Hematopoietic multipotent progenitor cell treated with erythropoietin and hydrocortisone succinate and interleukin-3 and kit ligand, for 17 days (in vitro differentiated cells): ENCODE measurements at regions not wholly inside any gene's neighbourhood (a gene's known extent, or its start where the extent isn't known, plus 50 kb on each side); places are given as distances from the start of the nearest gene placed in this dataset.
"Not testable (repeated sequence)": the region's sequence is repeated elsewhere in the genome, so short reads cannot be mapped to it uniquely, and the experiment has no call there.

Experiments
- DNase-seq: peaks from one replicate; pipeline ENCODE4 v3.0.0-alpha.2; 2015; ENCODE audit warnings: low spot score

DNA sequence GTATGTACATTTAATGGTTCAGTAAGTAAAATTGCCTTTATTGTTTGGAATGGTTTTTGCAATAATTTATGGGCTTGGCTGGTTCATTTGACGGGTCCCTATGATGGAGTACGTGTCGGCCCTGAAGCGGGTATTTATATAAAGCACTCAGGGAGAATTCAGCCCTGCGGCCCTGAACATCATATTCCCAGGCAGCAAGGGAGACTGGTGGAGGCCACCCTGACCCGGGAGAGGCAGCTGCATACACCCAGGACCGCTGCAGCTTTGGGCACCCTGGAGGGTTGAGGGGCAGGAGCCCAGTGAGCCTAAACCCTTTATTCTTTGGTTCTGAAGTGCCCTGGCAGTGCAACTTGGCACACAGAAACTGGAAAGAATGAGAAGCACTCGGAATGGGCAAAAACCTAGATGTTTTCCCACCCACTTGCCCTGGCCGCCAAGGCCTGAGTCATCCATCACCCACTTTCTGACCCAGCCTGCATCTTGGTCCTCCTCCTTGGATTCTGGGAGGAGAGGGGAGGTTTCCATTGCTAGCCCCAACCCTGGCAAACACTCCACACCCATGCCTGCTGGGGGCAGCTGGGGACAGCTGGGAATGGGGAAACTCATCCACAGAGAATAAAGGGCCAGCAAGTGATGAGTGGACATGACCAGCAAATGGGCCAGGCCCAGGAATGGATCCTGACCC is 162.2 kb upstream of the TNRC6C start:
- DNase-seq = no peak

DNA sequence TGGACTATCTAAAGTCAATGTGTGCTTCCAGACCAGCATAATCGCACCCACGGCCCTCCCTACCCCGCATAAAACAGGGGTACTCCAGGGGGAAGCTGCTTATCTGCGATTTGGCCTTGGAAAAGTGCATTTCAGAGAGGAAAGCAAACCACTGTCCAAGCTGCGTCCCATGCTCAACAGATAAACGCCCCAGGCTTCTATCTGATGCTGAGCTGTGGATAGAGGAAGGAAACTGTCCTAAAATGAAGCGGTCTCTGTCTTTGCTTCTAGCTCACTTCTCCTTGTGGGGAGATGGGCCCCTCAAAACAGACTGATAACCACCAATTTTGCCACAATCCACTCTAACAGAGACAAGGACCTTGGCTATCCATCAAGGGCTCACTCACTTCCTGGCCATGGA is 160.5 kb upstream of the TNRC6C start:
- no peak for DNase-seq

DNA sequence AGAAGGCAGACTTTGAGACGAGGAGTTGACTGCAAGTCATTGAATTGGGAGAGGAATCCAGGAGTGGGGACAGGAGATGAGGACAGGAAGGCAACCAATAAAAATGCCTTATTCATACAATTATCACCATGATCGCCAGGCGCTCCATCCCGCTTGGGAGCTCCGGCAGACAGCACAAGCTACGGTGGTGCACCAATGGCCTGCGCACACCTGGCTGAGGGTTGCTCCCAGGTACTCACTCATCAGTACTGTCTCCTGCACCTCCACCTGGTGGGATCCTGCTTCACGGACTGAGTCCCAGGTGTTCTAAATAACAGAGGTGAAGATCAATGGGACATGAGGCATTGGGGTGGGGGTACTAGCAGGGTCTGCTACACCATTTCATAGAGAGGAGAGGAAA is 160.0 kb upstream of the TNRC6C start:
- DNase-seq = no peak

DNA sequence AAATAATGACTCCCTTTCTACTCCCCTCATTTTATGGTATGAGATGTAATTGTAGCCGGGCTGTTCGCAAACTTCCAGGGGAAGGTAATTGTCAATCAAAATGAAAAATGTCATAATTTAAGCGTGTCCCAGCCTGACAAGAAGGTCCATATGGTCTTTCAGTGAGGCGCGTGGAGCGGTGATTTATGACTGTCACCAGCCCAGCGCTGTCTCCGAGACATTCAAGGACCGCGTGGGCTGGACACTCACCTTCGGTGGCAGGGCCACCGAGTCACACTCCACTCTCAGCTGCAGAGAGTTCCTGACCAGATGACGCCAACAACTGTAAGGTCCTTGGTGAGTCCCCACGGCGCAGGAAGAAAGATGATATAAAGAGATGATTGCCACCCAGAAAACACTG is 157.7 kb upstream of the TNRC6C start:
- DNase-seq = no peak

DNA sequence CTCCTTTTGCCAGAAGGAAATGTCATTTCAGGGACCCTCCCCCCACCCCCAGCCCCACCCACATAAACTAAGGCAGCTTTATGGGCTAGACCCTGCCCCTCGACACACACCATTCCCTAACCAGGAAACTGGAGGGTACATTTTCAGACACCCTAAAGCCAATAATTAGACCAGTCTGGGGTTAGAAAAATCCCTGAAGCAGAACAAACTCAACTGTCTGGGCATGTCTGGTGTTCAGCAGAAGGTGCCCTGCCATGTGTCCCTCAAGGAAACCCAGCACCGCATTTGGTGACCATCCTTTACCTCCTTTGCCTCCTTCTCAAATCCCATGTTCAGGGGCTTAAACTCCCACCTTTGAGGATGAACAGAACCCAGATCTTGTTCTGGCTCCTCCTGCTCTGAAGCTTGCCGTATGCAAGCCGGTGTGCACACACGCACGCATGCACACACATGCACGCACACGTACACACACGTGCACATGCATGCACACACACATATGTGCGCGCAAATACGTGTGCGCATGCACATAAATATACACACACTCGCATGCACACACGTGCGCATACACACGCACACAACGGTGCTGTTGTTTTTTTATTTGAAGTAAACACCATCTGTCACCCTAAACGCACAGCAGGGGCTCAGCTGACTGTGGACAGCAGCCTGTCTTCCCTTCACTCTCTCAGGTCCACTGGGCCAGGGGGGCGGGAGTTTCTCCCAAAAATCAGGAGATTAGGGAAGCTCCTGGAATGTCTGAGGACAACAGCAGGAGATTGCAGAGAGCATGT is 156.8 kb upstream of the TNRC6C start:
- no peak for DNase-seq

DNA sequence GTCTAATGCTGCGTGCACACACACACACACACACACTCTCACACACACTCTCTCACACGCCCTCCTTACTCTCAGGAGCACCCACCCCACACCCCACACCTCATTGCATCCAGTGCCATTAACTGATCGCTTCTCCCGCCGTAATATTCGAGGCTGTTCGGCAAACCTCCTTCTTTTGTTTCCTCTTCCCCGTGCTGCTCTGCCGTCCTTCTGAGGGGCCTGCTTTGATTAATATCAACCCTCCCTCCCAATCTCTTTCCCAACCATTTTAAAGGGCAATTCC is 156.2 kb upstream of the TNRC6C start:
- DNase-seq = no peak

DNA sequence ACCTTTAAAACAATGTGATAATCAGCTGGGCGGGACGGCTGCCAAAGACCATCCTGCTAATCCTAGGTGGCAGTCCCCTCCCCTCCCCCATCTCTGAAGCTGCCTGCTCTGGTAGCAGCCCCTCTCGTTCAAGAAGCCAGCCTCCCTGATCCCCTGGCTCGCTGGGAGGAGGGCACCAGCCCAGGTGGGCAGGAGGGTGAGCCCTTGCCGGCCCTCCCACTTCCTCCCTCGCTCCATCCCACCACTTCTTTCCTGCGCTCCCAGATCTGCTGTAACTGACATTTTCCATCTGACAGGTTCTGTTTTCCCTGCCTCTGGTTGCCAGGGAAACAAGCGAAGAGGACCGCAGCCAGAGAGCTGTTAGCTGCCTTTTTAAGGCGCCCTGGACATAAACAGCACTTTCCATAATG is 155.7 kb upstream of the TNRC6C start:
- DNase-seq = no peak

DNA sequence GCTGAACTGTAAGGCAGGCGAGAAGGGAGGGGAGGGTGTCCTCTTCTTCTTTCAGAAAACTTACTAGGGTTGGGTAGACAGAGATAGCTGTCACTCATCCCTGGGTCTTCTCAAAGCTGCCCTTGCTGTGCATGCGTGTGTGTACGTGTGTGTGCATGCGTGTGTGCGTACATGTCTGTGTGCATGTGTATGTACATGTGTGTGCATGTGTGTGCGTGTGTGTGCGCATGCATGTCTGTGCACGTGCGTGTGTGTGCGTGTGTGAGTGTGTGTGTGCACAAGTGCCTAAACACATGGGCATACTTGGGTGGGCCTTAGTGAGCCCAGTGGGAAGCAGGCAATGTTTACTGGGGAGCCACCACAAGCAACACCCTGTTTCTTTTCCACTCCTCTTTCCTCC is 154.8 kb upstream of the TNRC6C start:
- no peak for DNase-seq

DNA sequence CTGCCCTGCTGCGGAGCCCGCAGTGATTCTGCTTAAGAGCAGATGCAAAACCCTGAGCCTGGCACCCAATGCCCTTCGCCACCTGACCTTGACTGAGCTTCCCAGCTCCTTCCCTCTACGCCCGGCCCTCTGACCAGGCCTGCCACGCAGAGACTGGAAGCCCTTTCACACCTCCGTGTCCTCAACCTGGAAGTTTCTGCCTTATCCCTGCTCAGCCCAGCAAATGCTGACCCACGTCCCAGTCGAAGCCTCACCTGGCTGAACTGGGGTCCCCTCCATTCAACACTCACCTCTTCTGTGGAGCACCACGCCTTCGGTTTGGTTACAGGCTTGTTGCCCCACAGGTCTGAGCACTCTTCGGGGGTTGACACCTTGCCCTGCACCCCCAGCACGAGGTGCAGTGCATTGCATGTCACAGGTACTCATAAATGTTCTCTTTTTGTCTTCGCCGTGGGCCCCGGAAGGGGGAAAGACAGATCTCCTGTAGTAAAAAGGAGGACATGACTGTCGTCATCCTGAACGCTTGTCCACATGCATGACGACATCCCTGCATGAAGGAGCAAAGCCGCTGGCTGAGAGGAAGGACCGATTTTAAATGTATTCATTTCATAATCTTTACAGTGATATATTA is 153.6 kb upstream of the TNRC6C start:
- no peak for DNase-seq

DNA sequence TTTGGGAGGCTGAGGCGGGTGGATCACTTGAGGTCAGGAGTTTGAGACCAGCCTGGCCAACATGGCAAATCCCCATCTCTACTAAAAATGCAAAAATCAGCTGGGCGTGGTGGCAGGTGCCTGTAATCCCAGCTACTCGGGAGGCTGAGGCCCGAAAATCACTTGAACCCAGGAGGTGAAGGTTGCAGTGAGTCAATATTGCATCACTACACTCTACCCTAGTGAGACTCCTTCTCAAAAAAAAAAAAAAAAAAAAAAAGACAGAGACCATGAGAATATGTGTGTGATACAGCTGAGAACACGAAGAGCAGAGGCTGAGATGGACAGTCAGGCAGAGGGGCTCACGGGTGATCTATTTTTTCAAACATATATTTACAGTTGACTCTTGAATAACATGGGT is 152.5 kb upstream of the TNRC6C start:
- DNase-seq = not testable (repeated sequence)

DNA sequence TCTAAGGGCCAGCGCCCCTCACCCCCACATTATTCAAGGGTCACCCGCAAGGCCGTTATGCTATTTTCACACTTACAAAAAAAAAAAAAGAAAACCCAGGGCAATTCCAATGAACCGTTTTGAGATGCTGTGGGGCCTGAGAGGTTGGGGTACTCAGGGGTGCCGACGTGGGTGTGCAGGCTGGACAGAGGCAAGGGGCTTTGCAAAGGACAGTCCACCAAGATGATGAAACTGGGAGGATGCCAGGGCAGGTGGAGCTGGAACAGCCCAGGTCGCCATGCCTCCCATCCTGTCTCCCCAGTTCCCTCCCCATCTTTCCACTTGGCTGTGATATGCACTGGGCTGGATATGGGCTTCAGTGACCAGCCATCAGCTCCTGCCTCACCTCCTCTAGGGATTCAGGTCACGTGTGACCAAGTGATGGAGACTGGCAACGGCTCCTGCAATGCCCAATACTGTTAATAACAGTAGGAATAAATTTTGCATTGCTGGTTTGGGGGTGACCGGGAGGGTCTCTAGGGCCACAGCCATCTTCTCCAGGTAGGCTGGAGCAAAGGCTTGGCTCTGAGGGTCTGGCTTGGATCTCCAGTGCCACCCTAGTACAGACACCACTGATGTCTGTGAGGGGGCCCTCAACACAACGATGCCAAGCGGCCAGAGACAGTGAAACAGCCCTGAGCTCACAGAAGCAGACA is 151.3 kb upstream of the TNRC6C start:
- DNase-seq = no peak

DNA sequence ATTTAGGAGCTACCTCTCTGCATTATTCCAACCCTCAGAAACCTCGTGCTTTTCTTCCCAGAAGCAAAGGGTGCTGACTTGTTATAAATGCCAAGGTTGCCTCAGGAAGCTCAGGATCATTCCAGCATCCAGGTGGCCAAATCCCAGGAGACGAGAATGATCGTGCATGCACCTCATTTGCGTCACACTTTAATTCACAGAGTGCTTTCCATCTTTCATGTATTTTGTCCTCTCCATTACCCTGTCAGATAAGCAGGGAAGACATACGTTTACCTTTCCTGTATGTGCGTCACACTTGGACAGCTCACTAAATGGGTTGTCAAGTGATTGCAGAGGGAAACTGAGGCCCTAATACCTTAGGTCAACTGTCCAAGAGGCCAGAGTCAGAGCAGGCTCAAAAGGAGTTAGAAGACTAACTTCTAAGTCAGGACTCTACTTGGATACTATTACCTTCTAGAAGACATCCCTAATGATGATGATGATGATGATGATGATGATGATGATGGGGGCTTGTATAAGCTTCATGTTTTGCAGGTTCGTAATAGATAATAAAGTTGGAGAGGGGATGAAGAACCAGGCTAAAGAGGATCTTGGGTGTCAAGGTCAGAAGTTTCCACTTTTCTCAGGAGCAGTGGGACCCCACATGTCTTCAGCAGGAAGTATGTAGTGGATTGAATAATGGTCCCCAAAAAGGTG is 150.6 kb upstream of the TNRC6C start:
- DNase-seq = no peak

DNA sequence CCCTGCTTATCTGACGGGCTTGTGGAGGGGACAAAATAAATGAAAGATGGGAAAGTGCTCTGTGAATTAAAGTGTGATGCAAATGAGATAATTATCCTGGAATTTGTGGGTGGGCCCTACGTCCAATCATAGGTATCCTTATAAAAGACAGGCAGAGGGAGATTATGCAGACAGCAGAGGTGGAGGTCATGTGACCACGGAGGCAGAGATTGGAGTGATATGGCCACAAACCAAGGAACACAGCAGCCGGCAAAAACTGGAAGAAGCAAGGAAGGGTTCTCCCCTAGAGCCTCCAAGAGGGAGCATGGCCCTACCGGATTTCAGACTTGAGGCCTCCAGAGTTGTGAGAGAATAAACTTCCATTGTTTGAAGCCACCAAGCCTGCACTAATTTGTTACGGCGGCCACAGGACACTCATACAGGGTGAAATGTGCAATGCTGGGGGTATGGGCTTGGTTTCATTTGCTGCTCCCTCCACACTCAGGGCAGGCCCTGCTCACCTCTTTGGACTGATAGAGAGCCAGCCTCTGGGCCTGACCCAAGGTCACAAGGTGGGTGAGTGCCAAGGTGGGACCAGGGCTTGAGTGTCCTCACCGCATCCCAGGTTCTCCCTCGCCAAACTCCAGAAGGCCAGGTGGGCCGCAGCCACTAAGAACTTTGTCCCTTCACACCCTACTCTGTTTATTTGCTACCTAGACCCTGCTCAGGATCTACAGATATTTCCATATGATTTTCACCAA is 149.6 kb upstream of the TNRC6C start:
- DNase-seq = no peak

DNA sequence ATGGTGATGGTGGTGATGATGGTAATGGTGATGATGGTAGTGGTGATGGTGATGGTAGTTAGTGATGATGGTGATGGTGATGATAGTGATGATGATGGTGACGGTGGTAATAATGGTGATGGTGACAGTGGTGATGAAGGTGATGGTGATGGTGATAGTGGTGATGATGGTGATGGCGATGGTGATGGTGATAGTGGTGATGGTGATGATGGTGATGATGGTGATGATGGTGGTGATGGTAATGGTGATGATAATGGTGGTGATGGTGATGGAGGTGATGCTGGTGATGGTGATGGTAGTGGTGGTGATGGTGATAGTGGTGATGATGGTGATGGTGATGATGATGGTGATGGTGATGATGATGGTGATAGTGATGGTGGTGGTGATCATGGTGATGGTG is 148.7 kb upstream of the TNRC6C start:
- no peak for DNase-seq

DNA sequence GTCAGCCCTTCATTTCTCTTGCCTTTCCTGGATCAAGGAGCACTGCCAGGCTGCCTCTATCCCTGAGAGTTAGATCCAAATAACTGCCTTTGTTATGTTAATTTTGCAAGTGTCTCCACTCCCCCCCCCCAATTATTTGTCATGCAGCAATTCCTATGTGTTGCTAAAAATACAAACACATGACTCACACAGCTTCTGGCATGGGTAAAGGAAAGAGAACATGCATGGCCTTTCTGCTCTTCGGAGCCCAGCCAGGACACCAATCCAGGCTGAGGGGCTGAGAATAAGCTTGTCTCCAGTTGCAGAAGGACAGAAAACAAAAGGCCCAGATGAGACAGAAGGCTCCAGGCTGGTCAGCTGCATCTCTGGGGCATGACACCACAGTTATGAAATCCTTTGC is 148.0 kb upstream of the TNRC6C start:
- DNase-seq = no peak

DNA sequence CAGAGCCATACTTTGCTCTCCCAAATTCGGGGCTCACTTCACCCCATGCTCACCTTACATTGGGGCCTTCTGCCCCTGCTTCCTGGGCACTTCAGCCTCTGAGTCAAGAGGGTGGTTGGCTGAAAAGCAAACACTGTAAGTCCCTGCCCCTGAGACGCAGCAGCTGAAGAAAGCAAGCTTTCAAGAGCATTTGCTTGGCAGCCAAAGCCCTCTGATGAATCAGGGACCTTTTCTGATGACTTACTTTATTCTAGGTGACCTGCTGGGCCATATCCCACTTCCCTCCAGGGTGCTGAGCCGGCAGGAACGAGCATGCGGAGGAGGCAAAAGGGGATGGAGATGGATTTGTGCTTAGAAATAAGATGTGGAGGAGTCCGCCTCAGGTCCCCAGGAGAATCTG is 147.0 kb upstream of the TNRC6C start:
- DNase-seq = no peak

DNA sequence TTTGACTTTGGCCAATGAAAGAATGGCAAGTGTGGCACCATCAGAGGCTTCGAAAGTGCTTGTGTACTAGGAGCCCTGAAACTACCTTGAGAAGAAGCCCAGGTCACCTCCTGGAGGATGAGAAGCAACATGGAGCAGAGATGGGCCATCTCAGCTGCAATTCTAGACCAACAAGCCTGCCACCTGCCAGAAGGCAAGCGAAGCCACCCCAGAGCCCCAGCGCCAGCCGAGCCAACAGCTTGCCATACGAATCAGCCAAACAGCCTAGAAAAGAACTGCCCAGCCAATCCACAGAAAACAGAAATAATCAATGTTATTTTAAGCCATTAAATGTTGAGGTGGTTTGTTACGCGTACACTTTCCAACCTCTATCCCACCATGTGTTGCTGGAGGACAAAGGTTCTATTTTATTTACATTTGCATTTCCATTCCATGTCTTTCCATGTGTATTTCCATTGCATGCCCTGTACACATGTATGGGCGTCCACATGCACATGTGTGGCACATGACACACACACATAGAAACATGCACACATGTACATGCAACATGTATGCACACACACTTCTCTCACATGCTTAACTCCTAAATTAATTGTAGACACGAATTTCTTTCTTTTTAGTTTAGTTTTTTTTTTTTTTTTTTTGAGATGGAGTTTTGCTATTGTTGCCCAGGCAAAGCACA is 144.3 kb upstream of the TNRC6C start:
- no peak for DNase-seq

DNA sequence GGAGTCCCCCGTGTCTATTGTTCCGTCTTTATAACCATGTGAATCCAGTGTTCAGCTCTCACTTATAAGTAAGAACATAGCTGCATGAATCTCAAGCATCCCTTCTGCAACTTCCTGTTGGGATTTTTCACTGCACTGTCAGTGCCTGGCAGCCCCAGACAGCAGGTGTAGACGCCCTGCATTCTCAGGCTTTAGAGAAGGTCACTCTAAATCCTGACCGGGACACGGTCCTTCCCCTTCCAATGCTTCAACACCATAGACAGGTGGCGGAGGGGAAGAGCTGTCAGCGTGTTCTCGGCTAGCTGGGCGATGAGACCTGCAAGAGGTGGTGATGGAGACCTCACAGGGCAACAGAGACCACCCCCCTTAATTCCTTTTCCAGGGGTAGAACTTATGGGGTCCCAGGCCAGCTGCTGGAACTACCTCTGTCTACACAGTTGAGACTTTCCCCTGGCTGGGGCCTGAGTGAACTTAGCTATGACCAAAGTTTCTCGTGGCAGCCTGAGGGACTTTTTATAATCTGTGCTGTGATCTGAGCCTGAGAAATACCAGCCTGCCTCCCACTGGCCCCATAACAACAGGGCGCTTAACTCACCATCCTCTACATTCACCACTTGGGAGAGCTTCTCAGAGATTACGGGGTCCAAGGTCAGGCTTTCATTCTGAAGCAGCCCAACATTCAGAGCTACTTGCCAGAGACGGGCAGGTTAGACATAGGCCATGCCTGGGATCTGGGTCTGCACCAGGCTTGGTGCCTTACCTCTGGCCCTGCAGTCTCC is 143.2 kb upstream of the TNRC6C start:
- no peak for DNase-seq

DNA sequence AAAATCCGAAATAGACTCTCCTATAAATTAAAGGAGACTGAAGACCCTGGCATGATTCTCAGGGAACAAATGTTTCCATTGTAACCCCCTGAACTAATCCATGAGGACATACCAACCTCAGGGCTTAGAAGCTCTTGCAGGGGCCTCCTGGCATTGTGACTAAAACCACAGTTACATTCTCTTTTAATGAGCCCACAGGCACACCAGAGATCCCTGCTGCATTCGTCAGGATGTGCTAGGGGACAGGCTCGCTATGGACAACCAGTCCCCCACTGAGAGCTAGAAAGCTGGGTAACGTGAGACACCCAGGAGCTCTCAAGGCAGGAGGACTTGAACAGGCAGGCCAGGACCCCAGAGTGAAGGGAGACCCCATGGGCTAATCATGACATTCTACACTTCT is 140.6 kb upstream of the TNRC6C start:
- DNase-seq = no peak

DNA sequence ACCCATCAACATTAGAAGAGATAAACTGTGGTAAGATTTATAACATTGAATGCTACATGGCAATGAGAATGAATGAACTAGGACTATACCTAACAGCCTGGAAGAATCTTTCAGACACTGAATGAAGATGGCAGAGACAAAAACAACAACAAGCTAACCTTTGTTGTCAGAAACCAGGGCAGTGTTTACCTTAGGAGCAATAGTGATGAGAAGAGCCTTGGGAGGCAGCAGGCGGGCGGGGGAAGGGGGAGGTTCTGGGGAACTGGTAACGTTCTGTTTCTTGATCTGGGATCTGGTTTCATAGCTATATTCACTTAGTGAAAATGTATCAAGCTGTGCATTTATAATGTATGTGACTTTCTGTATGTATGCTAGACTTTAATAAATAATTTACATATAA is 139.0 kb upstream of the TNRC6C start:
- no peak for DNase-seq
